Osteoblast (primary cell): ENCODE measurements at regions not wholly inside any gene's neighbourhood (a gene's known extent, or its start where the extent isn't known, plus 50 kb on each side); places are given as distances from the start of the nearest gene placed in this dataset.
A peak's percentile ranks its signal among the peaks of the same experiment; 100 is the strongest.

Source experiments
- DNase-seq: peaks from one replicate; pipeline ENCODE4 v3.0.0; 2011; ENCODE audit warnings: low spot score, mixed read lengths; ENCODE audit not compliant: insufficient read length; ENCODE audit errors: missing footprints
- H2AFZ ChIP-seq: 2 replicates; pipeline ENCODE4 v1.6.0; 2011; ENCODE audit warnings: mild to moderate bottlenecking, low read length
- H3K27ac ChIP-seq: 2 replicates; pipeline ENCODE4 v1.5.1; 2011; ENCODE audit warnings: mild to moderate bottlenecking, low read depth, low read length, moderate library complexity
- H3K27me3 ChIP-seq: 2 replicates; pipeline ENCODE4 v1.6.0; 2012; ENCODE audit warnings: mild to moderate bottlenecking, control low read depth, inconsistent platforms, low read length, moderate library complexity; ENCODE audit not compliant: insufficient read depth
- H3K36me3 ChIP-seq: 2 replicates; pipeline ENCODE4 v1.5.1; 2011; ENCODE audit warnings: mild to moderate bottlenecking, low read length, control low read depth, moderate library complexity; ENCODE audit not compliant: insufficient read depth
- H3K4me1 ChIP-seq: 2 replicates; pipeline ENCODE4 v1.5.1; 2011; ENCODE audit warnings: mild to moderate bottlenecking, low read length, control low read depth, moderate library complexity; ENCODE audit not compliant: insufficient read depth
- H3K4me2 ChIP-seq: 2 replicates; pipeline ENCODE4 v1.6.0; 2011; ENCODE audit warnings: mild to moderate bottlenecking, low read length; ENCODE audit not compliant: insufficient read depth
- H3K4me3 ChIP-seq: fragments of 200-600 bp; sonication (generic); 3 replicates; pipeline ENCODE4 v1.5.1; 2012; ENCODE audit warnings: mild to moderate bottlenecking, low read length, inconsistent platforms; ENCODE audit not compliant: insufficient read depth
- H3K79me2 ChIP-seq: 2 replicates; pipeline ENCODE4 v1.6.0; 2012; ENCODE audit warnings: mild to moderate bottlenecking, low read length, control low read depth, inconsistent platforms; ENCODE audit not compliant: insufficient read depth
- H3K9me3 ChIP-seq: 2 replicates; pipeline ENCODE4 v1.5.1; 2011; ENCODE audit warnings: low read depth, low read length, control low read depth
- H4K20me1 ChIP-seq: 2 replicates; pipeline ENCODE4 v1.6.0; 2012; ENCODE audit warnings: mild to moderate bottlenecking, low read length, control low read depth; ENCODE audit not compliant: insufficient read depth
- TF ChIP-seq, protein P1 (sequence below): IDR thresholded peaks from 2 replicates; pipeline ENCODE4 v1.5.1; 2011; ENCODE audit warnings: mild to moderate bottlenecking, low read depth, low read length, moderate library complexity; ENCODE audit errors: extremely low read depth

DNA sequence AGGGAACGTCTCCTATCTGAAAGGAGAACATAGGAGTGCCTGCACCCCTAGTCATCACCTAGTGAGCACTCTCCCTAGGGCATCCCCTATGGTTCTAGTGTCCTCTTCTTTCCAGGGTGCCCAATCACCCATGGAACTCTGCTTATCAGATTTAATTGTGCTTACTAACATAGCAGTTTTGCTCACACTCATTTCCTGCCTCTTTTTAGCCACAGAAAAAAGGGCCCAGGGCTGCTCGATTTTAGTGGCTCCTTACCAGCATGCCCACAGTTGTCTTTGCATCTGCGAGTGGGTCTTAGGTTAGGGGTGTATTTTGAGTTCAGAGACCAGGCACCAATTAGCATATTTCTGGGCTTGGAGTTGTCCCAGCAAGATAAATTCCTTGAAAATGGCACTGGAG, 1110.2 kb downstream of the TAF11L14 start:
- Histone ChIP-seq H3K79me2 (no peaks in the 10 kb centered on the region), H3K4me3 (no peak overlapping the region), H3K4me1 (no peaks in the 10 kb centered on the region), H2AFZ (no peak overlapping the region), H3K4me2 (no peak overlapping the region), H3K27me3 (no peaks in the 10 kb centered on the region), H3K27ac (no peak overlapping the region), H4K20me1 (no peaks in the 10 kb centered on the region), H3K9me3 (no peaks in the 10 kb centered on the region), H3K36me3 (no peaks in the 10 kb centered on the region)
- no peak for DNase-seq
- TF ChIP-seq, protein P1, sequence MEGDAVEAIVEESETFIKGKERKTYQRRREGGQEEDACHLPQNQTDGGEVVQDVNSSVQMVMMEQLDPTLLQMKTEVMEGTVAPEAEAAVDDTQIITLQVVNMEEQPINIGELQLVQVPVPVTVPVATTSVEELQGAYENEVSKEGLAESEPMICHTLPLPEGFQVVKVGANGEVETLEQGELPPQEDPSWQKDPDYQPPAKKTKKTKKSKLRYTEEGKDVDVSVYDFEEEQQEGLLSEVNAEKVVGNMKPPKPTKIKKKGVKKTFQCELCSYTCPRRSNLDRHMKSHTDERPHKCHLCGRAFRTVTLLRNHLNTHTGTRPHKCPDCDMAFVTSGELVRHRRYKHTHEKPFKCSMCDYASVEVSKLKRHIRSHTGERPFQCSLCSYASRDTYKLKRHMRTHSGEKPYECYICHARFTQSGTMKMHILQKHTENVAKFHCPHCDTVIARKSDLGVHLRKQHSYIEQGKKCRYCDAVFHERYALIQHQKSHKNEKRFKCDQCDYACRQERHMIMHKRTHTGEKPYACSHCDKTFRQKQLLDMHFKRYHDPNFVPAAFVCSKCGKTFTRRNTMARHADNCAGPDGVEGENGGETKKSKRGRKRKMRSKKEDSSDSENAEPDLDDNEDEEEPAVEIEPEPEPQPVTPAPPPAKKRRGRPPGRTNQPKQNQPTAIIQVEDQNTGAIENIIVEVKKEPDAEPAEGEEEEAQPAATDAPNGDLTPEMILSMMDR, result no peak

DNA sequence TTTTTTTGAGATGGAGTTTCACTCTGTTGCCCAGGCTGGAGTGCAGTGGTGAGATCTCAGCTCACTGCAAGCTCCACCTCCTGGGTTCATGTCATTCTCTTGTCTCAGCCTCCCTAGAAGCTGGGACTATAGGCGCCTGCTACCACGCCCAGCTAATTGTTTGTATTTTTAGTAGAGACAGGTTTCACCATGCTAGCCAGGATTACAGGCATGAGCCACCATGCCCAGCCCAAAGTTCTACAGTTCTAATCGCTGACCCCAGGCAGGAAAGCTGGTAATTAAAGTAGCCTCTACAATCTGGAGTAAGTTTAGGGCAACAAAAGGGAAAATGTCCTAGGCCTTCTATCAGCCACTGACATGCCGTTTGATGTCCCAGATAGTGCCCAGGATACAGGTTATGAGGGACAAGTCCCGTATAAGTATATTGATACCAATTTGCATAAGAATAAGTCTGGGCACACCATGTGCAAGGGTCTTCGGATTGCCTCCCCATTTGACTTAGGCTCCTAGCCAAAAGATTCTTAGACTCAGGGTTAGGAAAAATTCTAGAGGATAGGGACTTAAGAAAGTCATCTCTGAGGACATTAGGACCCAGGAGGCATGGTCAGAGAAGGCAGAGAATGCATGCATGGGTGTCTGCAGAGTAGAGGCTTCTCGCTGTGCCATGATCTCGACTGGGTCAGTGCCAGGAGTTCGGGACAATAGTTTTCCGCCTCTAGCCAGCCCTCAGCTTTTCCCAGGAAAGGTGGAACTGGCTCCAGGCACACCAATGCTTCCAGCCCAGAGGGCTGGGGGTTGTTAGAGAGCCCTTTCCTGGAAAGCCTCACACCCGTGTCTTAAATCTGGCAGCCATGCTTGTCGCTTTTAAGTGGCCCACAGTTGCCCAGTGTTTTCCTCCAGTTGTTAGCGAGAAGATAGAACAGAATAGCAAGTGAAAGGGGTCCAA, 1111.1 kb downstream of the TAF11L14 start:
- DNase-seq, result no peak
- no peaks in the 10 kb centered on the region for H3K79me2 ChIP-seq
- TF ChIP-seq, protein P1, result no peak
- peak overlapping the region; percentile 28 for H3K4me3 ChIP-seq
- no peak overlapping the region for H2AFZ ChIP-seq
- no peaks in the 10 kb centered on the region for H4K20me1 ChIP-seq
- H3K4me1 ChIP-seq, result no peaks in the 10 kb centered on the region
- H3K27ac ChIP-seq, result no peak overlapping the region
- H3K27me3 ChIP-seq, result no peaks in the 10 kb centered on the region
- H3K4me2 ChIP-seq, result no peak overlapping the region
- no peaks in the 10 kb centered on the region for H3K9me3 ChIP-seq
- no peaks in the 10 kb centered on the region for H3K36me3 ChIP-seq

DNA sequence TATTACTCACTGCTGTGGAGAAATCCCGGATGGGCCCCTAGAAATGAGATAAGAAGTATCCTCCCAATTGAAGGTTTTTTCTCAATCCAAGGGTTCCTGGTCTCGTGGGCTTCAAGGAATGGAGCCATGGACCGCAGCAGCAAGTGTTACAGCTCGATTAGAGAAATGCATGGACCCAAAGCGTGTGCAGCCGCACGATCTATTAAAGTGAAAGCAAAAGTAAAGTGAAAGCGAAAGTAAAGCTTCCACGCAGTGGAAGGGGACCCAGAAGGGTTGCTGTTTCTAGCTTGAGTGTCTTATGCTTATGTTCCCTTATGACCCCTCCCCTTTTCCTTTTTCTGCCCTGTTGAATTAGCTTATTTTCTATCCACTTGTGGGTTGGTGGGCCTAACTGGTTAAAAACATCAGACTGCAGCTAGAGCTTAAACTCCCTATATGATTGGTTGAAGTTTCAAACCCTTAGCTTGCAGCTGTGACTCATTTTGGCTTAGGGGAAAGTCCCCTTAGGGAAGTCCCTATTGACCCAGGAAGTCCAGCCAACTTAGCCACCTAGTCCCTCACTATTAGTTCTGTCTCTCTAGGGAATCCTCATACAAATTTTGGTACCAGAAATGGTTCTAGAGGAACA, 1111.8 kb downstream of the TAF11L14 start:
- H3K4me1 ChIP-seq, result no peaks in the 10 kb centered on the region
- H3K27me3 ChIP-seq, result no peaks in the 10 kb centered on the region
- TF ChIP-seq, protein P1, result no peak
- no peaks in the 10 kb centered on the region for H3K36me3 ChIP-seq
- H3K4me2 ChIP-seq, result no peak overlapping the region
- H3K27ac ChIP-seq, result no peak overlapping the region
- H2AFZ ChIP-seq, result no peak overlapping the region
- H3K4me3 ChIP-seq, result peak overlapping the region; percentile 28
- H3K9me3 ChIP-seq, result no peaks in the 10 kb centered on the region
- H4K20me1 ChIP-seq, result no peaks in the 10 kb centered on the region
- no peaks in the 10 kb centered on the region for H3K79me2 ChIP-seq
- no peak for DNase-seq

DNA sequence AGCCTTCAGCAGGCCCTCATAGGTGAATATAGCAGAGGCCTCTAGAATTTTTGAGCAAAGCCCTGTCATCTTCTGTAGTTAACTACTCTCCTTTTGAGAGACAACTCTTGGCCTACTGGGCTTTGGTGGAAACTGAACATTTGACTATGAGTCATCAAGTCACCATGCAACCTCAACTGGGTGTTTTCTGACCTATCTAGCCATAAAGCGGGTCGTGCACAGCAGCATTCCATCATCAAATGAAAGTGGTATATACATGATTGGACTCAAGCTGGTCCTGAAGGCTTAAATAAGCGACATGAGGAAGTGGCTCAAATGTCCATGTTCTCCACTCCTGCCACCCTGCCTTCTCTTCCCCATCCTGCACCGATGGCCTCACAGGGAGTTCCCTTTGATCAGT, 1115.5 kb downstream of the TAF11L14 start:
- Histone ChIP-seq H4K20me1 (no peaks in the 10 kb centered on the region), H3K27me3 (no peaks in the 10 kb centered on the region)

More for the DNA sequence above, 1115.5 kb downstream of the TAF11L14 start:
- Histone ChIP-seq H3K9me3 (no peaks in the 10 kb centered on the region), H2AFZ (no peak overlapping the region), H3K36me3 (no peaks in the 10 kb centered on the region), H3K4me1 (no peaks in the 10 kb centered on the region), H3K79me2 (no peaks in the 10 kb centered on the region), H3K4me2 (no peak overlapping the region), H3K4me3 (no peak overlapping the region), H3K27ac (no peak overlapping the region)
- TF ChIP-seq, protein P1, result no peak
- DNase-seq, result no peak
